ENCODE measurements at regions not wholly inside any gene's neighbourhood (a gene's known extent, or its start where the extent isn't known, plus 50 kb on each side); places are given as distances from the start of the nearest gene placed in this dataset.
"Not testable (repeated sequence)": the region's sequence is repeated elsewhere in the genome, so short reads cannot be mapped to it uniquely, and the experiment has no call there.

DNA sequence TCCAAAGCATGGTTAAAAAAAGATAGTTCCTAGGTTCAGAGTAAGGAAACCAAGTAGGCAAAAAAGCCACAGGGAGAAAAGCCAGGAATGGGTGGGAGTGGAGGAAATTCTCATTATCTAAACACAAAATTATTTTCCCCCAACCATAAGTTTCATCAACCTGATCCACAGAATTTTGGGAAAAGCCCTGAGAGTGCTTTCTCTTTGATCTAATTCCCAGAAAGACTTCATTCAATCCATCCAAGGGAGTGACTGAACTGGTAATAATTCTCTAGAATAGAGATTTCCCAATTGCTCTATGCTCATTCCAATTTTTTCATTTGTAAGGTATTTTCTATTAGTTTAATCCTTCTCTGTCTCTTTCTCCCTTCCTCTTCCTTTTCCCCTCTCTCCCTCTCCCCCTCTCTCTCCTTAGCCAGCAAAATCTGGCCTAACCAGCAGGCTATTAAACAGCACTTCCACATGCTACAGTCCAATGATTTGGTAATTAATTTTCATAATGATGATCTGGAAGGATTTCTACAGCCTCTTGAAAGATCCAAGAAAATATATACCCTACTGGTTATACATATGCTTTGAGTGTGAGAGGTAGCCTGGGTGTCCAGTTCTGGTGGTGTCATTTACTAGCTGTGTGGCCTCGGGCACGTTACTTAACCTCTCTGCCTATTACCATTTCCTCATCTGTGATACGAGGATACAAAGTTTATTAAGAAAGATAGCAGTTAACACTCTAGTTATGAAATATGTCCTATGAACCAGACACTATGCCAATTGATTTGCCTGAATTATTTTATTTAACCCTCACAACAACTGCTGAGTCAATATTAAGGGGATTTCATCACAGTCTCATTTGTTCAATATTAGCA is 251.5 kb upstream of the RASGEF1B start:
- no peak for DNase-seq (ENCODE audit: low read depth)

DNA sequence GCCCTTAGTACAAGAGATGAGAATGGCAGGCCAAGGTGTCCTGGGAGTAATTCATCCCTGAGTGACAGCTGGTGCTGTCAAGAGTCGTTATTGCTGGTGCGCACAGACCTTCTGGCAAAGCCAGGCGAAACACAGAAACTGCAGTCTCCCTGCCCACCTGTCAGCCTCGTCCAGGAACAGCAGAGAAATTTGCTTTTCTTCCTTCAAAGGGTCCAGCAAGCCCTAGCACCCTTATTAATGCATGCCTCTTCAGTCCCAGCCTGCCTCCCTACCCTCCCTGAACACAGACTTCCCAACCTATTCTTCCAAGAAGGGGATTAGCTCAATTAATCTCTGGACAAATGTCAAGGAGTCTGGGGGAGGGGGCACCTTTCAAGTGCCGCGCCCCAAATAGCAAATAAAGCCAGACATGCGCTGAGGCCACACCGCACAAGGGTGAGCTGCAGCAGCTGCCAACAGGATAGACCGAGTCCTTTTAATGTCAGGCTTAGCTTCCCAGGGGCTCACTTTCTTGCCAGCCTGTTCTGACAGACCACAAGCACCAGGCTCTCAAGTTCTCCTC is 250.7 kb upstream of the RASGEF1B start:
- DNase-seq (ENCODE audit: low read depth) = no peak

DNA sequence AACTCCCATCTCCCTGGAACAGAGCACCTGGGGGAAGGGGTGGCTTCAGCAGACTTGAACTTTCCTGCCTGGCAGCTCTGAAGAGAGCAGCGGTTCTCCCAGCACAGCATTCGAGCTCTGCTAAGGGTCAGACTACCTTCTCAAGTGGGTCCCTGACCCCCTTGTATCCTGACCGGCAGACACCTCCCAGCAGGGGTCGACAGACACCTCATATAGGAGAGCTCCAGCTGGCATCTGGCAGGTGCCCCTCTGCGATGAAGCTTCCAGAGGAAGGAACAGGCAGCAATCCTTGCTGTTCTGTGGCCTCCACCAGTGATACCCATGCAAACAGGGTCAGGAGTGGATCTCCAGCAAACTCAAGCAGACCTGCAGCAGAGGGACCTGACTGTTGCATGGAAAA is 244.1 kb upstream of the RASGEF1B start:
- DNase-seq (ENCODE audit: low read depth) = no peak

DNA sequence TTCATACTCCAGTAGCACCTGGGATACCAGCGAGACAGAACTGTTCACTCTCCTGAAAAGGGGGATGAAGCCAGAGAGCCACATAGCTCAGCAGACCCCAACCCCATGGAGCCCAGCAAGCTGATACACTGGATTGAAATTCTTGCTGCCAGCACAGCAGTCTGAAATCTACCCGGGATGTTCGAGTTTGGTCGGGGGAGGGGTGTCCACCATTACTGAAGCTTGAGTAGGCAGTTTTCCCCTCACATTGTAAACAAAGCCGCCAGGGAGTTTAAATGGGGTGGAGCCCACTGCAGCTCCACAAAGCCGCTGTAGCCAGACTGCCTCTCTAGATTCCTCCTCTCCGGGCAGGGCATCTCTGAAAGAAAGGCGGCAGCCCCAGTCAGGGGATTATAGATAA is 243.7 kb upstream of the RASGEF1B start:
- DNase-seq (ENCODE audit: low read depth) = not testable (repeated sequence)

DNA sequence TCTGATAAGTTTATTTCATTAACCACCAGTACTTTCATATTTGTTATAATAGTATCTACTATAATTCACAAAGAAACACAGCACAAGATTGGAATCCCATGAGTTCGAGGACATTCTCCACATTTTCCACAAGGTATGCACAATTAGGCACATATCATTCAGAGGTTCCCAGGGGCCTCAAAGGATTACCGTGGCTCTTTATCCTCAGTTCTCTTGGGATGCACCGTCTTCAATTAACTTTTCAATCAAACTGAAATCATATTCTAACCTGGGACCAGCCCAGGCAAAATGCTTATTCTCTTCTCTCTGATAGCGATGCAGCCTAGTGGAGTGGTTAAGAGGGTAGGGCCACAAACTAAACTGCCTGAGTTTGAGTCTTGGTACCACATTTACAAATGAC is 242.6 kb upstream of the RASGEF1B start:
- DNase-seq (ENCODE audit: low read depth) = no peak

DNA sequence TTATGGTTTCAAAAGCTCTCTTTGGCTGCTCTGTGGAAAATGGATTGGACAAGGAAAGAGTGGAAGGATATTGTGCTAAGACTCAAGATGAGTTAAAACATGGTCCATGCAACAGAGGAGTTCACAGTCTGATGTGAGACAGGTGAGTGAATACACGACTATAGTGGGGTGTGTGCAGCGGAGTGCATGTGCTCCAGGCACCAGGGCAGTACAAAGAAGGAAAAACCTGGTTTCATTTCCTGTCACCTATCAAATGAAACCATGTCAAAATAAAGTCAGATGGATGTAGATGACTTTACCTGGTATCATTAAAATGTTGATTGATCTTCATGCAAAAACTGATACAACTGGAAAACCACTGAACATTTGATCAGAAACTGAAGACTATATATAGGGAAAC is 241.0 kb upstream of the RASGEF1B start:
- no peak for DNase-seq (ENCODE audit: low read depth)

DNA sequence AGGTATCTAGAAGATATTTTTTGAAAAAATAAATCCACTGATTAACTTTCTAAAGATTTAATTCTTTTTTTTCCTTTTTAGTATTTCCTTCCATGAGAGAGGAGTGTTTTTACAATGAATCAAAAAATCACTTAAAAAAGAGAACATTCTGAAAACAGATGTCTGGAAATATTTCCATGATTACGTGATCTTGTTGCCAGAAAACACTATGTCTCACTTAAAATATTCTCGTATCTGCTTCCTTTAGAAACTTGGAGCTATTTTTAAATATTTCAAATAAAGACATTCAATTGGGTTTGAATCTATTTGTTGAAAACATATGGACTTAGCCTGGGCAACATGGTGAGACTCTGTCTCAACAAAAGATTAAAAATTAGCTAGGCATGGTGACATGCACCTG is 232.8 kb upstream of the RASGEF1B start:
- DNase-seq (ENCODE audit: low read depth) = no peak

DNA sequence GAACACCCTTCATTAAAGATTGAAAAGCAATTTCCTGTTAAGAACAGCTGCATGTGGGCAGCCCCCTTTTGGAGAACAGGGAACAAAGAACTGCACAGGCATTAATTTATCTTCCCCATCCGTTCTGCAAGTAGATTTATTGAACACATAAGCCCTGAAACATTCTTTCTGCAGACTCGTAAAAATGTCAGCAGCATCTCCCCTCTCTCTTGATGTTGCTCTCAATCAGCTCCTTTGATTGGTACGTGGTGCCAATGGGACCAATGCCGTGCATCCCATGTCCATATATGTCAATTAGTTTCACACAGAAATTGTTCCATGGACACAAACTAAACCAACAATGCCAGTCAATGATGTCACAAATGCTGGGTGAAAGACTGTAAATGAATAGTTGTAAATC is 228.5 kb upstream of the RASGEF1B start:
- no peak for DNase-seq (ENCODE audit: low read depth)

DNA sequence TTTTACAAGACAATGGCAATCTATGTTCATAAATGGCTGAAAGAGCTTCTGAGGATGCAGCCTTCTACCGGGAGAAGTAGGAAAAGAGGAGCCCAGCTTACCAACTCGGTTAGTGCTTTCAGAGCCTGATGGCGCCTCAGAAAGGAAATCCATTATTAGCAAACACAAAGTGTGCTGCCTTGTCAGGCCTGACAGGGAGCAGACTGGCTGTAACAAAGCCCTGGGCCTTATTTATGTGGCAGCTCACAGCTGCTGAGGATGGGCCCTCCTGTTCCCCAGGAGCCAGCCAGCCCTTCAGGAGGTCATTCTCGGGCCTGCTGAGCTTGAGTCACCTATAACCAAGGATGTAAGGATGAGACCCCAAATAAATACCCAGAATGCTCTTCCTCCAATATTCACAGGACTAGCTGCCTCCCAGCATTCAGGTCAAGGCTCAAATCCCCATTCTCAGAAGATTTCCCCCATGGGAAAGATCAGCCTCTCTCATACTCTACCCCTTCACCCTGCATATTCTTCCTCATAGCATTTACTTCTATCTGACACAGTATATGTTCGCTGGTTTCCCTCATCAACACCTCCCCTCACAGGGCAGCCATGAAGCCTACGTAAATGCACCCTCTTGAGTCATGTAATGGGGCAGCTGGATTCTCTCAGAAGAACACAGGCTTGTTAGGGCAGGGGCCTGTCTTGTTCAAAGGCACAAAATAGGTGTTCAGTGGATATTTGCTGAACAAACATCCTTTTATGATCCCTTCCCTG is 227.0 kb upstream of the RASGEF1B start:
- no peak for DNase-seq (ENCODE audit: low read depth)

DNA sequence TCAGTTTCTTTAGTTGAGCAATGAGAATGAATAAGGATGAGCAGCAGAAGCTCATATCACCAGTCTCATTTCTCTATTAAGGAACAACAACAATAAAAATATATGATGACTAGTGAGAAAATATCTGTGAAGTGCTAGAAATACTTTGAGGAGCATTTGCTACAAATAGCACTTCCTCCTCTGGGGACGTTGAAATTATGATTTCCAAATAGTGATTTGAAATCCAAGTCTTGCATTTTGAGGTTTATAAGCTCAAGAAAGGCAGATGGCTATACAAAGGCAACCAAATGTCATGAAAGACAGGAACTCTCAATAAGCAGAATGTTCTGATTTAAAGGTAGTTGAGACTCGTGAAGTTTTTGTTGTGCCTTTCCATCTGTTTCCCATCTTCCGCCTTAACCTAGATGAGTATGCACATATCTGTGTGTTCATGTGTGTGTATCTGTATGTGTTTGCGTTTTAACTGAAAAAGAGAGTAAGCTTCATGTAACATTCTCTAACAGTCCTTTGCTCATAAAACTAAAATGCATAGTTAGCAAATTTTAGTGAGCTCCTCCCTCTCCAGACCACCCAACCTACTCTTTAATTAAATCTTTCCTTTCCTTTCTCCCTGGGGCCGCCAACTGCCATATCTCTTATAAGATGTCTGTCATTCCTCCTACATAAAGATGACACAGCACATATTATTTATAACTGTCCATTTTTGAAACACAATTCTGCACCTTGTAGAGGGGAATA is 222.6 kb upstream of the RASGEF1B start:
- DNase-seq (ENCODE audit: low read depth) = no peak

DNA sequence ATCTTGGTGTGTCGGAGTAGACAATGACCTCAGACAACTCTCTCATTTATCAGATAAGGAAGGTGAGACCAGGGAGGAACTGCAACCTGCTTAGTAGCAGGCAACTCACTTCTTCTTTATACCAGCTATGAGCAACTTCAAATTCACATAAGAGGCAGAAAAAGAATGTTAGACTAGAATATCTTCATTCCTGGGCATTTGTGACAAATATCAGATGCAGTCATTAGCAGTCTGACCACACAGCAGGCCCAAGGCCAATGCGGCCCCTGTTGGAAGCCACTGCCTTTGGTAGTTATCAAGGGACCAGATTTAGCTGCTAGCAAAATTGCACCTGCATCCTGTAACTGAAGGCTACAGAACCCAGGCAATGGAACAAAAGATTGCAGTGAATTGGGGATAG is 219.2 kb upstream of the RASGEF1B start:
- DNase-seq (ENCODE audit: low read depth) = no peak

DNA sequence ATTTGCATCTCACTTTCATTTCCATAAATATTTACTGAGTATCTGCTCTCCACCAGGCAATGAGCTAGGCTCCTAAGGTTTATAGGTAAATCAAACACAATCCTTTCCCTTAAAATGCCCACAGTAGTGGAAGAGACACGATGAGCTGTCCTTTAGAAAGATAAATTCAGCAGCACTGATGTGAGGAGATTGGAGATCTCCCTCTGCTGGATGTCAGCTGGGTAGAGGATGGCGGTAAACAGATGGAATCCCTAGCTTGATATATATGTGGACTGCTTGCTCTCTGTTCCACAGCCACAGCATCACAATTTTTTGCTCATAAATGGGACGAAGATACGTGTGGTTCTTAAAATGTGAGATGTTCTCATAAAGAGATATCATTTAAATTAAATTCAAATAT is 216.4 kb upstream of the RASGEF1B start:
- no peak for DNase-seq (ENCODE audit: low read depth)

DNA sequence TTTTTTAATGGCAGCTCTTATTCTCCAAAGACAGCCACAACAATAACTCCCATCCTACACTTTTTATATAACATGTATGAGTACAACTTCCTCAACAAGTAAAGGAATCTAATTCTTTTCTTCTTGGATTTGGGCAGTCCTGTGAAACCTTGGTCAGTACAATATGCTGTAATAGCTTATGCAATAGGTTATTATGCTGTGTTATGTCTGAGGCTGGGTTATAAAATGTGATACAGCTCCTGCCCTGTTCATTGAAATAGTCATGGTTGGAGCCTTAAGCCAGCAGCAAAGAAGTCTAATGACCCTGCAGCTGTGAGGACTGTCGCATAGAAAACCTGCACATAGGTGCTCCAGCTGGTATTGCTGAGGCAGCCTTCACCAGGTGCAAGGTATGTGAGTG is 215.8 kb upstream of the RASGEF1B start:
- no peak for DNase-seq (ENCODE audit: low read depth)

DNA sequence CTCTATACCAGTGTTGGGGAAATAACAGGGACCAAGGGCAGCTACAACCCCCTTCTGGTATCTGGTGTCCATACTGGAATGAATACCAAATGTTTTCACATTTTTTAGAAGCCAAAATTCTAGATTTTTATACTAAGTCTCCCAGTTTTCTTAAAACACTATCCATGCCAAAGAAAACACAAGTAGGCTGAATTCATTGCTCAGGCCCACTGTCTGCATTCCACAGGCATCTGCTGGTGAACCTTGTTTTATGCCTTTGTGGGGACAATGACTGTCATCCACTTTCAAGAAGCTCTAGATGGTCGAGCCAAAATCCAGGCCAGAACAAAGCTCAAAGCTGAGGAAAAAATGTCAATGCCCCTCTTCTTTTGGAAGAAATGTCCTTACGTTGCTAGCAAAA is 213.4 kb upstream of the RASGEF1B start:
- no peak for DNase-seq (ENCODE audit: low read depth)

DNA sequence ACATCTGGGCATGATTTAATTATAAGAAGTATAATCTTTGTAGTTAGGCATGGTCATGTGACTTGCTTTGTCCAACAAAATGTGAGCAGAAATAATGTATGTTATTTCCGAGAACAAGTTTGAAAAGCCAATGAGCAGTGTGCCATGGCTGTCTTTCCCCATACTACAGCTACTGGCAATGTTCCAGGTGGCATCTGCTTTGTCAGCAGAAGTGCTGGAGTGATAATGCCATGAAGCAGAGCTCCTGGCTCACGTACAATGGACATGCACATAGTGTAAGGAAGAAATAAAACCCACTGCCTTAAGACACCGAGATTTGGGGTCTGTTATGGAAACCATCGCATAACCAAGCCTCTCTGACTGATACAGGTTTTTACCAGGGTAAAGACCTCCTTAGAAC is 212.6 kb upstream of the RASGEF1B start:
- no peak for DNase-seq (ENCODE audit: low read depth)

DNA sequence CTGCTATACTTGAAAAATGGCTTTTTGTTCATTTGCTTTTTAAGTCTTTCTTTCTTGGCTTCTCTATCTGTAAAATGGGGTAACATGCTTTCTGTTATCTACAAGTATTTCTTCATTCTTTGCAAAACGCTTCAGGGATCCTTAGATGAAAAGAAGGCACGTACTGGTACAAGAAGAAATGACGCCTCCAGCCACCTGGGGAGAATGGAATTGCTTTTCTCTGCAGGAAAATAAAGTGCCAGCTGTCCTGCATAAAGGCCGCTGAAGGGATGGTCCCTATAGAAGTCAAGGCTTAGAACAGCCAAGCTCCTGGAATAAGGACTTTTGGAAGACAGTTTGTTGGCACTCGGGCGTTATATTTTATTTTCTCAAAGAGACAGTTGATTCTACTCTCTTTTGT is 210.8 kb upstream of the RASGEF1B start:
- no peak for DNase-seq (ENCODE audit: low read depth)

DNA sequence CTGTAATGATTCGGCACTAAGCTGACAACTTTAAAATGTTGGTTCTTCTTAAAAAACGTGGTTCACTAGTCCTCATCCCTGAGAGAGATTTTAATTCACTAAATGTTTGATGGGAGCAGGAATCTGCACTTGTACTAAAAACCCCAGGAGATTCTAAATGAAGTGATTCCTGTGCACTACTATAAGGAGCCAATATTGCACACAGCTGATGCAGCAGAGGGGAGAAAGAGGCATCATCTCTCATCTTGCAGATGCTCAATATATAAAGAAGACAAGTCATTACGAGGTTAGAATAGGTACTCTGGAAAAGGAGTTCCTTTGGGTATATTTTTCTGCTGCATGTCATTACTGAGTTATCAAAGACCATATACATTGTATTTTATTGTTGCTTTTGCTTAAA is 207.6 kb upstream of the RASGEF1B start:
- DNase-seq (ENCODE audit: low read depth) = no peak

DNA sequence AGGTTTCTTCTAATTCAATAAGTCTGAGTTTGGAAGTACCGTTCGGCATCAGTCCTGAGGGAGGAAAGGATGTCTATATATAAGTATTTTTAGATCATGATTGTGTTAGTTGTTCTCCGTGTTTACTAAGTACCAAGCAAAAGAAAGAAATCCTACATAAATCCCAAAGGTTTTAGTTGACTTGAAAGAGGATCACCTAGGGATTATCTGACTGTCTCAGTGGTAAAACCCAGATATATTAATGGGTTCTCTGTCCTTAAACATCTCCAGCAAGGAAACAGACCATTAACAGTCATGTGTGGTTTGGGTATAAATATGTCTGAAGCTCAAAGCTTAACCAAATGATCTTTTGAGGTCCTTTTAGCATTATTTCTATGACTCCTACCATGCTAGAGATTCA is 207.1 kb upstream of the RASGEF1B start:
- DNase-seq (ENCODE audit: low read depth) = no peak

DNA sequence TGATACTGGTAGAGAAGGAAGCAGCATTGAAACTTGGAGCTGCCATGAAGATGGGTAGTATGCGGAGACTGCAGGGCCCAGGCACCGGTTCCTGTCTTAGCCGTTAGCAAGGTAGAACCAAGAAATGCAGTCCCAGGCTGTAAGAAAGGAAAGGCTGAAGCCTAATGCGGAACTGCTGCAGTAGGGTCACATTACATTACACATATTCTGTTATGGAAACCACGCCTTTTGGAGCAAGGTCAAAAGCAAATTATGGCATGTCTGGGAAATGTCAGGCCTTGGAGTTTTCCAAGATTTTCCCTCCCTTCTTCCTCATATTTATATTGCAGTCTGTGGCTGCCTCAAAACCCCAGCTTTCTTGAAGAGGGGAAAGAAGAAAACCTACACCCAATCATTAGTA is 204.8 kb upstream of the RASGEF1B start:
- peak; percentile 16 for DNase-seq (ENCODE audit: low read depth)

DNA sequence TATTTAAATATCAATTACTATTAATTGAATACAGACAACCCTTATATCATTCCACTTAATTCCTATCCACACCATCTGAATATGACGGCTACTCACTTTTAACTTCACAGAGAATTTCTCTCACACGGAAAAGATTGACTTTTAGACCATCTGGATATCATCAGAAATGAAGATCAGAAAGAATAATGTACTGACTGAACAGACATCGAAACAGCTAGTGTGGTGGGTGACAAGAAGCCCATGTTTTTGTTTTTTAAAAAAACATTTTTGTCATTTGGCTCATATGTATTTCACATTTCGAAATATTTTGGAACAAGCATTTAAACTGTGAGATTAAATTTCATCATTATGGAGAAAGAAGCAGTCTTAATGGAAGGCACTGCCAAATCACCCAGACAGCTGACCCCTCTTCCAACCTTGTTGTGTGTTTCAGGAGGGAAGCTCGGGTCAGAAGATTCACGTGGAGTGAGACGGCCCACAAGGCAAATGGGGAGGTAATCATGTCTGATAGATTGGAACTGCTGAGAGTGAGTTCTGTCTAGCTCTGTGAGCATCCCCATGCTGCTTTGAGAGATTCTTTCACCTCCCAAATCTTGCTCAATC is 204.2 kb upstream of the RASGEF1B start:
- DNase-seq (ENCODE audit: low read depth) = peak; percentile 18

DNA sequence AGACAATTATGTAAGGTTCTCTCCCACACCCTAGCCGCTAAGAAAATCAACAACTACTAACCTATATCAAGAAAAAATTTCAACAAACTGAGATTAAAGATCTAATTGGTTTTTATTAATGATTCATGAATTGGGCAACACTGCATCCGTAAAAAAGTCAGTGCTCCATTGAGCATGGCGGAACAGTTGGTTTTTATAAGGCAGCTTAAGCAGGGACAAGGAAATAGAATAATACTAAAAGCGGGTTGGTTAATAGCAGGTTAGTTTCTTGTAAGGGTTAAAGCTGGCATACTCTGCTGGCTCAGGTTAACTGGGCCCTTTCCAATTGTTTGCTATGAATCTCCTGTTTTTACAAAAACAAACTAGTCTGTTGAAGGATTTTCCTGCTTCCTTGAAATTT is 202.3 kb upstream of the RASGEF1B start:
- no peak for DNase-seq (ENCODE audit: low read depth)

DNA sequence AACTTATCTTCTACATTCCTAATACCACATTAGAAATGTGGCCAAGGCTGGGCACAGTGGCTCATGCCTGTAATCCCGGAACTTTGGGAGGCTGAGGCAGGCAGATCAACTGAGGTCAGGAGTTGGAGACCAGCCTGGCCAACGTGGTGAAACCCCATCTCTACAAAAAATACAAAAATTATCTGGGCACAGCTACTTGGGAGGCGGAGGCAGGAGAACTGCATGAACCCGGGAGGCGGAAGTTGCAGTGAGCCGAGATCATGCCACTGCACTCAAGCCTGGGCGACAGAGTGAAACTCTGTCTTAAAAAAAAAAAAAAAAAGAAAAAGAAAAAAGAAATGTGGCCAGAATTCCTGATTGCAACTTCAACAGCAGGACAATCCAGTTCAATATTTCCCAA is 196.6 kb upstream of the RASGEF1B start:
- not testable (repeated sequence) for DNase-seq (ENCODE audit: low read depth)

Measured in fibroblast of gingiva (primary cell).